IMR-90 (cell line): ENCODE measurements at regions not wholly inside any gene's neighbourhood (a gene's known extent, or its start where the extent isn't known, plus 50 kb on each side); places are given as distances from the start of the nearest gene placed in this dataset.

ENCODE experiments used
- ATAC-seq: fragments of 200-7000 bp; cut with Tn5 transposase; 2 replicates; pipeline ENCODE4 v1.9.1; 2020; ENCODE audit warnings: low read depth, mild to moderate bottlenecking, moderate library complexity
- BruUV-seq: library from RNA; stranded (reverse); fragments of 400-500 nt; replicated peaks from 2 replicates; lab custom pipeline; 2021; lab: Mats Ljungman, UMichigan
- CTCF ChIA-PET: fragments of 300-600 bp; formaldehyde crosslinking; extraction: SDS; loops from one replicate; lab custom pipeline; 2021; ENCODE audit warnings: antibody characterized with exemption; lab: Yijun Ruan, JAX
- POLR2A ChIA-PET: fragments of 300-600 bp; sonication (Branson Sonifier 250); formaldehyde crosslinking; loops from one replicate; lab custom pipeline; 2022; ENCODE audit warnings: antibody characterized with exemption; ENCODE audit not compliant: unreplicated experiment; lab: Charles Lee
- DNase-seq: peaks from one replicate; pipeline ENCODE4 v3.0.0; 2013
- H2AFZ ChIP-seq: replicated peaks from 2 replicates; pipeline ENCODE3; 2013; ENCODE audit warnings: low read length, mild to moderate bottlenecking; ENCODE audit not compliant: poor library complexity
- H2AK5ac ChIP-seq: 2 replicates; pipeline ENCODE4 v1.6.1; 2013; ENCODE audit warnings: low read depth, low read length, inconsistent platforms
- H2AK9ac ChIP-seq: replicated peaks from 2 replicates; pipeline ENCODE3; 2013; ENCODE audit warnings: mild to moderate bottlenecking, low read depth, low read length, moderate library complexity; ENCODE audit not compliant: poor library complexity
- H2BK120ac ChIP-seq: 2 replicates; pipeline ENCODE4 v1.6.1; 2013; ENCODE audit warnings: low read depth, low read length, inconsistent platforms
- H2BK15ac ChIP-seq: 3 replicates; pipeline ENCODE4 v1.6.1; 2013; ENCODE audit warnings: low read depth, low read length, inconsistent platforms
- H2BK20ac ChIP-seq: 2 replicates; pipeline ENCODE4 v1.6.1; 2013; ENCODE audit warnings: low read depth, mild to moderate bottlenecking, inconsistent platforms, low read length, moderate library complexity
- H2BK5ac ChIP-seq: 2 replicates; pipeline ENCODE4 v1.6.1; 2013; ENCODE audit warnings: mild to moderate bottlenecking, low read depth, low read length, inconsistent platforms; ENCODE audit not compliant: poor library complexity, severe bottlenecking
- H3K14ac ChIP-seq: replicated peaks from 2 replicates; pipeline ENCODE4 v1.6.1; 2013; ENCODE audit warnings: low read depth, low read length, inconsistent platforms
- H3K18ac ChIP-seq: 2 replicates; pipeline ENCODE4 v1.6.1; 2013; ENCODE audit warnings: low read depth, low read length, control low read depth
- H3K23ac ChIP-seq: 2 replicates; pipeline ENCODE4 v1.6.1; 2013; ENCODE audit warnings: low read depth, low read length, inconsistent platforms
- H3K27ac ChIP-seq: 2 replicates; pipeline ENCODE4 v1.5.1; 2013; ENCODE audit warnings: mild to moderate bottlenecking, control low read depth, low read length; ENCODE audit not compliant: insufficient read depth
- H3K27me3 ChIP-seq: 2 replicates; pipeline ENCODE4 v1.6.1; 2013; ENCODE audit warnings: low read length; ENCODE audit not compliant: control insufficient read depth, insufficient read depth
- H3K36me3 ChIP-seq: 2 replicates; pipeline ENCODE4 v1.6.1; 2013; ENCODE audit warnings: low read length, mixed read lengths; ENCODE audit not compliant: control insufficient read depth, insufficient read depth
- H3K4ac ChIP-seq: 2 replicates; pipeline ENCODE4 v1.6.1; 2013; ENCODE audit warnings: low read depth, low read length, inconsistent platforms
- H3K4me1 ChIP-seq: 2 replicates; pipeline ENCODE4 v1.6.1; 2013; ENCODE audit warnings: low read length, mixed read lengths; ENCODE audit not compliant: control insufficient read depth, insufficient read depth
- H3K4me2 ChIP-seq: 2 replicates; pipeline ENCODE4 v1.6.1; 2013; ENCODE audit warnings: low read depth, mild to moderate bottlenecking, control low read depth, low read length, moderate library complexity
- H3K4me3 ChIP-seq: 2 replicates; pipeline ENCODE4 v1.5.1; 2013; ENCODE audit warnings: low read depth, mild to moderate bottlenecking, control low read depth, low read length, moderate library complexity; ENCODE audit not compliant: insufficient read depth
- H3K56ac ChIP-seq: 2 replicates; pipeline ENCODE4 v1.6.1; 2013; ENCODE audit warnings: low read length, inconsistent platforms; ENCODE audit not compliant: insufficient read depth; ENCODE audit errors: extremely low read depth
- H3K79me1 ChIP-seq, 2 experiments: 2 replicates each; pipeline ENCODE4 v1.6.1; 2013; ENCODE audit warnings: low read length in 2 of 2, inconsistent platforms in 1 of 2, low read depth in 1 of 2
- H3K9ac ChIP-seq: 2 replicates; pipeline ENCODE4 v1.6.1; 2013; ENCODE audit warnings: low read depth, low read length, control low read depth
- H3K9me1 ChIP-seq: 2 replicates; pipeline ENCODE4 v1.6.1; 2013; ENCODE audit warnings: low read length, inconsistent platforms; ENCODE audit not compliant: insufficient read depth
- H3K9me3 ChIP-seq: 2 replicates; pipeline ENCODE4 v1.6.1; 2013; ENCODE audit warnings: low read length; ENCODE audit not compliant: control insufficient read depth, insufficient read depth
- H4K20me1 ChIP-seq: 2 replicates; pipeline ENCODE4 v1.6.1; 2013; ENCODE audit warnings: low read length, inconsistent platforms; ENCODE audit not compliant: insufficient read depth
- H4K5ac ChIP-seq: 2 replicates; pipeline ENCODE4 v1.6.1; 2013; ENCODE audit warnings: mild to moderate bottlenecking, low read depth, low read length, control low read depth
- H4K8ac ChIP-seq, 2 experiments: 2 replicates each; pipeline ENCODE4 v1.6.1; 2013; ENCODE audit warnings: low read depth in 2 of 2, low read length in 2 of 2, control low read depth in 1 of 2, inconsistent platforms in 1 of 2
- H4K91ac ChIP-seq: 2 replicates; pipeline ENCODE4 v1.6.1; 2013; ENCODE audit warnings: low read depth, low read length, inconsistent platforms; ENCODE audit not compliant: insufficient read depth
- BHLHE40 ChIP-seq: fragments of 150-350 bp; IDR thresholded peaks from 2 replicates; pipeline ENCODE4 v1.6.1; 2016; ENCODE audit warnings: mild to moderate bottlenecking, low read depth, low read length
- CEBPB ChIP-seq: IDR thresholded peaks from 2 replicates; pipeline ENCODE4 v1.6.1; 2012; ENCODE audit warnings: low read depth, low read length, improper control_type of control experiment
- CHD1 ChIP-seq: IDR thresholded peaks from 2 replicates; pipeline ENCODE4 v1.6.1; 2012; ENCODE audit warnings: low read depth, low read length, improper control_type of control experiment
- CTCF ChIP-seq: conservative IDR thresholded peaks from 2 replicates; pipeline ENCODE4 v1.5.1; 2012; ENCODE audit warnings: mild to moderate bottlenecking, low read depth, low read length, improper control_type of control experiment
- ELK1 ChIP-seq: fragments of 150-350 bp; IDR thresholded peaks from 2 replicates; pipeline ENCODE4 v1.6.1; 2016; ENCODE audit warnings: low read depth, mild to moderate bottlenecking, low read length, moderate library complexity, borderline replicate concordance
- FOS ChIP-seq: fragments of 150-350 bp; IDR thresholded peaks from 2 replicates; pipeline ENCODE4 v1.6.1; 2016; ENCODE audit warnings: low read depth, low read length
- MAFK ChIP-seq: IDR thresholded peaks from 2 replicates; pipeline ENCODE4 v1.6.1; 2012; ENCODE audit warnings: low read depth, low read length, improper control_type of control experiment
- MAZ ChIP-seq: IDR thresholded peaks from 2 replicates; pipeline ENCODE4 v1.6.1; 2012; ENCODE audit warnings: low read depth, mild to moderate bottlenecking, low read length, improper control_type of control experiment, moderate library complexity, borderline replicate concordance
- MXI1 ChIP-seq: IDR thresholded peaks from 2 replicates; pipeline ENCODE4 v1.6.1; 2012; ENCODE audit warnings: low read depth, mild to moderate bottlenecking, low read length, moderate library complexity, borderline replicate concordance
- NFE2L2 ChIP-seq: fragments of 150-350 bp; IDR thresholded peaks from 2 replicates; pipeline ENCODE4 v1.6.1; 2016; ENCODE audit warnings: low read depth, mild to moderate bottlenecking, low read length
- POLR2A ChIP-seq: IDR thresholded peaks from 2 replicates; pipeline ENCODE4 v1.6.1; 2012; ENCODE audit warnings: mild to moderate bottlenecking, low read depth, low read length
- RAD21 ChIP-seq: IDR thresholded peaks from 2 replicates; pipeline ENCODE4 v1.6.1; 2012; ENCODE audit warnings: low read length, improper control_type of control experiment
- RCOR1 ChIP-seq: IDR thresholded peaks from 2 replicates; pipeline ENCODE4 v1.6.1; 2012; ENCODE audit warnings: mild to moderate bottlenecking, low read length, improper control_type of control experiment; ENCODE audit not compliant: insufficient replicate concordance
- RFX5 ChIP-seq: IDR thresholded peaks from 2 replicates; pipeline ENCODE4 v1.8.0; 2012; ENCODE audit warnings: low read depth, mild to moderate bottlenecking, low read length, moderate library complexity
- SMC3 ChIP-seq: fragments of 150-350 bp; IDR thresholded peaks from 2 replicates; pipeline ENCODE4 v1.6.1; 2016; ENCODE audit warnings: low read depth, mild to moderate bottlenecking, antibody characterized with exemption, low read length, moderate library complexity
- WGBS, 2 experiments: methylation state at CpG; one replicate each; pipeline versions ENCODE4 v1.1.5 to v1.1.7; 2013; ENCODE audit warnings: missing lambda C conversion rate in 2 of 2; ENCODE audit not compliant: insufficient read length in 1 of 2; ENCODE audit errors: extremely low coverage in 2 of 2; 5-methylcytosine and 5-hydroxymethylcytosine counted together
- dilution Hi-C: fragments of 300-500 bp; cut with HindIII; formaldehyde crosslinking; loops from one replicate; pipeline ENCODE4 v1.14.3; 2018; ENCODE audit warnings: low sequenced_read_pairs; ENCODE audit not compliant: unreplicated experiment
- in situ Hi-C: fragments of 300-500 bp; cut with MboI; formaldehyde crosslinking; loops from 3 replicates; pipeline ENCODE4 v1.14.3; 2019; ENCODE audit warnings: low sequenced_read_pairs, inconsistent platforms, mixed read lengths
- intact Hi-C: fragments of 100-400 bp; cut with micrococcal nuclease; formaldehyde crosslinking; loops from 2 replicates; pipeline ENCODE4 v1.10.0; 2022
- TF ChIP-seq, protein P1 (sequence below): fragments of 150-350 bp; IDR thresholded peaks from 2 replicates; pipeline ENCODE4 v1.6.1; 2017; ENCODE audit warnings: mild to moderate bottlenecking, antibody characterized with exemption, low read length, low read depth

DNA sequence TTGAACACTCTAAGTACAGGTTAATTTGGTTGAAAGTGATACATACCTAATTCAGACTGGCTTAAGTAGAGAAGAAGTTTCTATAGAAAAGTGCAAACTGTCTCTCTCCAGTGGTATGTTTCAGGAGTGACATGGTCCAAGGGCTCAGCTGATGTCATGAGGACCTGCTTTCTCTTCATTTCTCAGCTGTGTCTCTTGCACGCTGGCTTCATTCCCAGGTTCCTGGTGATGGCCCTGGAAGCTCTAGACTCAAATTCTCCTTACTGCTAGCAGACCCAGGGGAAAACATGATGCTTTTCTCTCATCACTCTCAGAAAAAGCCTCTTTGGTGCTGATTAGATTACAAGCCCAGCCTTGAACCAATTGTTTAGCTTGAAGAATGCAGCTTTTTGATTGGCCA is 211.9 kb upstream of the CLINT1 start:
- dilution Hi-C loops (no loop called here), intact Hi-C loops (no loop called here), in situ Hi-C loops (loop anchor here (10.0 kb wide), 1 partner anchor 1034 kb away; no protein-coding TSS in a partner anchor)
- H2BK15ac ChIP-seq, result no peak overlapping the region
- WGBS, 2 experiments, result no CpG with 5 or more reads among the region's 1 CpG
- H2AK5ac ChIP-seq, result no peak overlapping the region
- H3K18ac ChIP-seq, result no peak overlapping the region
- no peak overlapping the region for H3K27ac ChIP-seq
- H3K23ac ChIP-seq, result no peak overlapping the region
- no peak overlapping the region for H2BK120ac ChIP-seq
- H2AFZ ChIP-seq, result no peak overlapping the region
- H4K91ac ChIP-seq, result no peak overlapping the region
- H3K14ac ChIP-seq, result no peak overlapping the region
- no peaks in the 10 kb centered on the region for H3K9me3 ChIP-seq
- H3K56ac ChIP-seq, result no peak overlapping the region
- H3K4me1 ChIP-seq, result no peaks in the 10 kb centered on the region
- H3K9ac ChIP-seq, result no peak overlapping the region
- TF ChIP-seq MAZ (no peak), CHD1 (no peak), CEBPB (no peak), POLR2A (no peak), RFX5 (no peak), MXI1 (no peak), NFE2L2 (no peak), CTCF (no peak), FOS (no peak), RCOR1 (no peak), SMC3 (no peak), RAD21 (no peak), MAFK (no peak), BHLHE40 (no peak), ELK1 (no peak)
- TF ChIP-seq, protein P1, sequence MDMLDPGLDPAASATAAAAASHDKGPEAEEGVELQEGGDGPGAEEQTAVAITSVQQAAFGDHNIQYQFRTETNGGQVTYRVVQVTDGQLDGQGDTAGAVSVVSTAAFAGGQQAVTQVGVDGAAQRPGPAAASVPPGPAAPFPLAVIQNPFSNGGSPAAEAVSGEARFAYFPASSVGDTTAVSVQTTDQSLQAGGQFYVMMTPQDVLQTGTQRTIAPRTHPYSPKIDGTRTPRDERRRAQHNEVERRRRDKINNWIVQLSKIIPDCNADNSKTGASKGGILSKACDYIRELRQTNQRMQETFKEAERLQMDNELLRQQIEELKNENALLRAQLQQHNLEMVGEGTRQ, result no peak
- no peaks in the 10 kb centered on the region for H3K36me3 ChIP-seq
- H3K27me3 ChIP-seq, result no peaks in the 10 kb centered on the region
- H2BK20ac ChIP-seq, result no peak overlapping the region
- ATAC-seq (no peak), DNase-seq (no peak)
- H3K79me1 ChIP-seq, result no peaks in the 10 kb centered on the region
- no peak overlapping the region for H3K4me3 ChIP-seq
- ChIA-PET POLR2A (no interaction called here), CTCF (no interaction called here)
- BruUV-seq, result no TSS peak
- no peak overlapping the region for H4K5ac ChIP-seq
- no peaks in the 10 kb centered on the region for H3K9me1 ChIP-seq
- no peak overlapping the region for H3K4me2 ChIP-seq
- H4K20me1 ChIP-seq, result no peaks in the 10 kb centered on the region
- H3K4ac ChIP-seq, result no peak overlapping the region
- no peak overlapping the region for H4K8ac ChIP-seq
- H2BK5ac ChIP-seq, result no peak overlapping the region
- H2AK9ac ChIP-seq, result no peak overlapping the region
